ENCODE measurements at regions not wholly inside any gene's neighbourhood (a gene's known extent, or its start where the extent isn't known, plus 50 kb on each side); places are given as distances from the start of the nearest gene placed in this dataset.

GRCh38 chr6:119511024-119511423 is 161.5 kb upstream of the MAN1A1 start:
- no peak for DNase-seq (ENCODE audit: low read depth, low spot score)
- Histone ChIP-seq H3K9me3 (ENCODE audit: control insufficient read depth, low read depth, low read length) (no peaks in the 10 kb centered on the region), H3K79me2 (ENCODE audit: control insufficient read depth, insufficient read depth, low read length) (no peaks in the 10 kb centered on the region), H3K27me3 (ENCODE audit: control insufficient read depth, extremely low read depth, insufficient read depth, low read length) (no peaks in the 10 kb centered on the region), H3K4me1 (ENCODE audit: control insufficient read depth, extremely low read depth, insufficient read depth, low read length) (no peaks in the 10 kb centered on the region), H3K27ac (ENCODE audit: control insufficient read depth, insufficient read depth, low read length) (no peak overlapping the region), H4K20me1 (ENCODE audit: control insufficient read depth, extremely low read depth, insufficient read depth, low read length) (no peaks in the 10 kb centered on the region), H3K9ac (ENCODE audit: control insufficient read depth, extremely low read depth, insufficient read depth, low read length) (no peak overlapping the region), H3K4me2 (ENCODE audit: control insufficient read depth, extremely low read depth, insufficient read depth, low read depth, low read length) (no peak overlapping the region), H3K4me3 (ENCODE audit: control insufficient read depth in 2 of 3, extremely low read depth in 1 of 3, insufficient read depth in 2 of 3, low read depth in 1 of 3, low read length in 3 of 3) (no peak overlapping the region), H3K9me1 (ENCODE audit: control insufficient read depth, extremely low read depth, insufficient read depth, low read length) (no peaks in the 10 kb centered on the region), H2AFZ (ENCODE audit: control insufficient read depth, low read length) (no peak overlapping the region), H3K36me3 (ENCODE audit: control insufficient read depth in 2 of 2, extremely low read depth in 1 of 2, insufficient read depth in 2 of 2, low read length in 2 of 2) (no peaks in the 10 kb centered on the region)
- dilution Hi-C loops (cut with MboI; ENCODE audit: extremely low pct_ligation_motif_present, low sequenced_read_pairs): no loop called here
- no peak for FAIRE-seq
- TF ChIP-seq EZH2 (IDR thresholded peaks at IDR 0.05; ENCODE audit: low read length): no peak
- TF ChIP-seq, protein P1, sequence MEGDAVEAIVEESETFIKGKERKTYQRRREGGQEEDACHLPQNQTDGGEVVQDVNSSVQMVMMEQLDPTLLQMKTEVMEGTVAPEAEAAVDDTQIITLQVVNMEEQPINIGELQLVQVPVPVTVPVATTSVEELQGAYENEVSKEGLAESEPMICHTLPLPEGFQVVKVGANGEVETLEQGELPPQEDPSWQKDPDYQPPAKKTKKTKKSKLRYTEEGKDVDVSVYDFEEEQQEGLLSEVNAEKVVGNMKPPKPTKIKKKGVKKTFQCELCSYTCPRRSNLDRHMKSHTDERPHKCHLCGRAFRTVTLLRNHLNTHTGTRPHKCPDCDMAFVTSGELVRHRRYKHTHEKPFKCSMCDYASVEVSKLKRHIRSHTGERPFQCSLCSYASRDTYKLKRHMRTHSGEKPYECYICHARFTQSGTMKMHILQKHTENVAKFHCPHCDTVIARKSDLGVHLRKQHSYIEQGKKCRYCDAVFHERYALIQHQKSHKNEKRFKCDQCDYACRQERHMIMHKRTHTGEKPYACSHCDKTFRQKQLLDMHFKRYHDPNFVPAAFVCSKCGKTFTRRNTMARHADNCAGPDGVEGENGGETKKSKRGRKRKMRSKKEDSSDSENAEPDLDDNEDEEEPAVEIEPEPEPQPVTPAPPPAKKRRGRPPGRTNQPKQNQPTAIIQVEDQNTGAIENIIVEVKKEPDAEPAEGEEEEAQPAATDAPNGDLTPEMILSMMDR (optimal IDR thresholded peaks at IDR 0.05 in 1 of 3, IDR thresholded peaks at IDR 0.05 in 1 of 3, conservative IDR thresholded peaks at IDR 0.05 in 1 of 3; ENCODE audit: extremely low read depth in 1 of 3, insufficient read depth in 2 of 3, low read length in 3 of 3): no peak

- no peaks in the 10 kb centered on the region for H4K20me1 ChIP-seq (ENCODE audit: control insufficient read depth, extremely low read depth, insufficient read depth, low read length)
- H3K9me3 ChIP-seq (ENCODE audit: control insufficient read depth, low read depth, low read length): no peaks in the 10 kb centered on the region
- no peak overlapping the region for H3K9ac ChIP-seq (ENCODE audit: control insufficient read depth, extremely low read depth, insufficient read depth, low read length)
- H2AFZ ChIP-seq (ENCODE audit: control insufficient read depth, low read length): no peak overlapping the region
- H3K36me3 ChIP-seq (ENCODE audit: control insufficient read depth in 2 of 2, extremely low read depth in 1 of 2, insufficient read depth in 2 of 2, low read length in 2 of 2): no peaks in the 10 kb centered on the region
- H3K79me2 ChIP-seq (ENCODE audit: control insufficient read depth, insufficient read depth, low read length): no peaks in the 10 kb centered on the region
- H3K9me1 ChIP-seq (ENCODE audit: control insufficient read depth, extremely low read depth, insufficient read depth, low read length): no peaks in the 10 kb centered on the region
- FAIRE-seq (no peak), DNase-seq (ENCODE audit: low read depth, low spot score) (no peak)
- H3K4me1 ChIP-seq (ENCODE audit: control insufficient read depth, extremely low read depth, insufficient read depth, low read length): no peaks in the 10 kb centered on the region
- no peak overlapping the region for H3K27ac ChIP-seq (ENCODE audit: control insufficient read depth, insufficient read depth, low read length)
- H3K27me3 ChIP-seq (ENCODE audit: control insufficient read depth, extremely low read depth, insufficient read depth, low read length): no peaks in the 10 kb centered on the region
- H3K4me2 ChIP-seq (ENCODE audit: control insufficient read depth, extremely low read depth, insufficient read depth, low read depth, low read length): no peak overlapping the region
- no peak for TF ChIP-seq EZH2 (IDR thresholded peaks at IDR 0.05; ENCODE audit: low read length)
- TF ChIP-seq, protein P1 (optimal IDR thresholded peaks at IDR 0.05 in 1 of 3, IDR thresholded peaks at IDR 0.05 in 1 of 3, conservative IDR thresholded peaks at IDR 0.05 in 1 of 3; ENCODE audit: extremely low read depth in 1 of 3, insufficient read depth in 2 of 3, low read length in 3 of 3): no peak
- H3K4me3 ChIP-seq (ENCODE audit: control insufficient read depth in 2 of 3, extremely low read depth in 1 of 3, insufficient read depth in 2 of 3, low read depth in 1 of 3, low read length in 3 of 3): no peak overlapping the region
- dilution Hi-C loops (cut with MboI; ENCODE audit: extremely low pct_ligation_motif_present, low sequenced_read_pairs): no loop called here
These were observed 160.7 kb upstream of the MAN1A1 start for GRCh38 chr6:119510246-119510645.

All from keratinocyte (primary cell).